ENCODE measurements at regions not wholly inside any gene's neighbourhood (a gene's known extent, or its start where the extent isn't known, plus 50 kb on each side); places are given as distances from the start of the nearest gene placed in this dataset.

DNA sequence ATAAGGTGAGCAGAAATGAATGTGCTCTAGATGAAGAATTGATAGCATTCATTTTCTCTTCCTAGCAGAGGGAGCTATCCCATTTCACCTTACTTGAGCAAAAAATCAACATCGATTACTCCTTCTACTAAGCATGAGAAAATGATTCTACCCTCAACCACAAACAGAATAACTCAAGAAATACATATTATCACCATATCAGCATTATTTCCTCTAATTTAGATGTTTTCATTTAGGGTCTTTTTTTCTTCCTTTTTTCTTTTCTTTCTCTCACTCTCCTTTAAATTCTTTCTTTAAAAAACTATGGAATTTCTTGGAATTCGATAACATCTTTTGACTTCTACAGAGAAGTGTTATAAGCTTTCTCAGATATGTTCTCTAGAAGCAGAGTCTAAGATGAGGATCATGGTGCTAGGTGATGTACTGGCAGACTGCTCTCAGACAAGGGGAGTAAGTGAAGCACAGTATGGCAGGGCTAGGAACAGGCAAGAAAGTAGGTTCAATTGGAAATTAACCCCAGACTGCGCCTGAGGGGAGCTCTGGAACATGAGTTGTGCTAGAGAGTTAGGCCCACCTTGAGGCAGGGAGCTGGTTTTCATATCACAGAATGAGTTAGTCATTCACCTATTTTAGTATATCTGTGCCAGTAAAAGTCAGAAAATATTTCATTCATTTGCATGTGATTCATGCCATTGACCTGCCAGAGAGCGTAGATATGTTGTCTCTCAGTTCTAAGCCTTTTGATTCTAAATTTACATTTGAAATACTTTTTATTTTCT, 279.2 kb upstream of the KCNH8 start:
- DNase-seq = no peak
- H3K27me3 ChIP-seq (ENCODE audit: insufficient read depth, low read depth, severe bottlenecking) = no peaks in the 10 kb centered on the region
- TF ChIP-seq, protein P1, sequence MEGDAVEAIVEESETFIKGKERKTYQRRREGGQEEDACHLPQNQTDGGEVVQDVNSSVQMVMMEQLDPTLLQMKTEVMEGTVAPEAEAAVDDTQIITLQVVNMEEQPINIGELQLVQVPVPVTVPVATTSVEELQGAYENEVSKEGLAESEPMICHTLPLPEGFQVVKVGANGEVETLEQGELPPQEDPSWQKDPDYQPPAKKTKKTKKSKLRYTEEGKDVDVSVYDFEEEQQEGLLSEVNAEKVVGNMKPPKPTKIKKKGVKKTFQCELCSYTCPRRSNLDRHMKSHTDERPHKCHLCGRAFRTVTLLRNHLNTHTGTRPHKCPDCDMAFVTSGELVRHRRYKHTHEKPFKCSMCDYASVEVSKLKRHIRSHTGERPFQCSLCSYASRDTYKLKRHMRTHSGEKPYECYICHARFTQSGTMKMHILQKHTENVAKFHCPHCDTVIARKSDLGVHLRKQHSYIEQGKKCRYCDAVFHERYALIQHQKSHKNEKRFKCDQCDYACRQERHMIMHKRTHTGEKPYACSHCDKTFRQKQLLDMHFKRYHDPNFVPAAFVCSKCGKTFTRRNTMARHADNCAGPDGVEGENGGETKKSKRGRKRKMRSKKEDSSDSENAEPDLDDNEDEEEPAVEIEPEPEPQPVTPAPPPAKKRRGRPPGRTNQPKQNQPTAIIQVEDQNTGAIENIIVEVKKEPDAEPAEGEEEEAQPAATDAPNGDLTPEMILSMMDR (IDR thresholded peaks at IDR 0.05; ENCODE audit: low read depth, low read length) = no peak
- no peak overlapping the region for H3K27ac ChIP-seq
- H3K36me3 ChIP-seq = no peaks in the 10 kb centered on the region
- H3K9me3 ChIP-seq (ENCODE audit: severe bottlenecking) = no peaks in the 10 kb centered on the region
- no peak overlapping the region for H3K4me3 ChIP-seq (ENCODE audit: low read depth, low read length)

DNA sequence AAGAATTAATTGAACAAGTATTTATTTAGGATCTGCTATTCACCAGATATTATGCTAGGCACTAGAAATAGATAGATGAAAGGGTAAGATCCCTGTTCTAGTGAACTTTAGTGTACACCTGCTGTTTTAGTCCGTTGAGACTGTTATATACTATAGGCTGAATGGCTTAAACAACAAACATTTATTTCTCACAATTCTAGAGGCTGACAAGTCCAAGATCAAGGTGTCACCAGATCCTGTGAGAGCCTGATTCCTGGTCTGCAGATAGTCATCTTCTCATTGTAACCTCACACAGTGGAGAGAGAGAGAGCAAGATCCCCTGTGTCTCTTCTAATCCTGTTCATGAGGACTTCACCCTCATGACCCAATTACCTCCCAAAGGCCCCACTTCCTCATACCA, 281.4 kb upstream of the KCNH8 start:
- TF ChIP-seq, protein P1 (IDR thresholded peaks at IDR 0.05; ENCODE audit: low read depth, low read length) = no peak
- Histone ChIP-seq H3K9me3 (ENCODE audit: severe bottlenecking) (no peaks in the 10 kb centered on the region), H3K36me3 (no peaks in the 10 kb centered on the region), H3K27me3 (ENCODE audit: insufficient read depth, low read depth, severe bottlenecking) (no peaks in the 10 kb centered on the region), H3K27ac (no peak overlapping the region), H3K4me3 (ENCODE audit: low read depth, low read length) (no peak overlapping the region)
- DNase-seq = no peak

DNA sequence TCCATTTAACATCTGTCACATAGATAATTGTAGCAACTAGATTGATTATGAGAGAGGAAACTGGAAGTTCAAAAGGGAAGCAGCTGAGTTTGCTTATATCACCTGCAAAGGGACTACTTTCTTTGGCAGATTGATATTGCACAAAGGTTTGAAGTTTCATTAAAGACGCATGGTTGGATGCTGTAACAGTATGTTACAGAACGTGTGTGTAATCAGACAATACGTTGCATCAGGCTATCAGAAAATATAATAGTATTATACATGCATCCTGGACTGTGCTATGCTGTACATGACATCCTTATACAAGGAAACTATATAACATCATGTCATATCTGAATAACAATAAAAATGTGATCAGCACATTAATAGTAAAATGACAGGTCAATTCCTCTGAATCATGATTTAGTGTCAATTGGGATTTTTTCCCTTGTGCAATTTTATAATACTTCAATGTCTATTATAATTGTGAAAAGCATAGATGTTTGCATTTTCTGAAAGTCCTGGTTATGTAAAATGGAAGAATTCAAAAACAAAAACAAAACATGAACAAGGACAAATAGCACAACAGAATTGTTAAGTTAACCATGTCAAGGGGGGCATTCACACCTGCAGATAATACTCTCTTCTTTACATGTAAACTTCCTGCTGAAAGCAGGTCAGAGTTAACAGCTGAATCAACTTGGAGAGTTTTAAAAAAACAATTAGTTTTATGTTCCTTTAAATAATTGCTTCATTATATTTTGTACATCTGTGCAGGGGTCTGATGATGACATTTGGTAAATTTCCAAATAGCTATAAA, 283.2 kb upstream of the KCNH8 start:
- no peaks in the 10 kb centered on the region for H3K9me3 ChIP-seq (ENCODE audit: severe bottlenecking)
- no peak overlapping the region for H3K4me3 ChIP-seq (ENCODE audit: low read depth, low read length)
- TF ChIP-seq, protein P1 (IDR thresholded peaks at IDR 0.05; ENCODE audit: low read depth, low read length) = no peak
- no peak overlapping the region for H3K27ac ChIP-seq
- H3K36me3 ChIP-seq = no peaks in the 10 kb centered on the region
- no peaks in the 10 kb centered on the region for H3K27me3 ChIP-seq (ENCODE audit: insufficient read depth, low read depth, severe bottlenecking)
- DNase-seq = no peak

DNA sequence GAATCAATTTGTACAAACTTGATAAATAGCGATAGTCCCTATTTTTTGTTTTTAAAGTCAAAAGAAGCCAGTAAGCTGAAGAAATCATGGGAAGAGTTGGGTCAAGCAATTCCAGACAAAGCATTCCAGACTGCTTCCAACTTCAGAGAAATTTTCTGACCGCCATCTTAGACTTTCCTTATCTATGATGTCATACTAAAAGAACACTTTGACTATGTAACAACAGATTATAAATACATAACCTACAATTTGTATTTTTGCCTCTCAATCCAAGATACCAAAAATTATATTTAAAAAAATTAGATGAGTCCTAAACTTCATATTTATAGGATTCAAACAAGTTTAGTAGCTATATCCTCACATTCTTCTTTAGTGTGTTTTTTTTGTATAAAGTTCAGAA, 286.2 kb upstream of the KCNH8 start:
- no peak for DNase-seq
- no peak overlapping the region for H3K27ac ChIP-seq
- no peaks in the 10 kb centered on the region for H3K27me3 ChIP-seq (ENCODE audit: insufficient read depth, low read depth, severe bottlenecking)
- H3K9me3 ChIP-seq (ENCODE audit: severe bottlenecking) = no peaks in the 10 kb centered on the region
- no peak overlapping the region for H3K4me3 ChIP-seq (ENCODE audit: low read depth, low read length)
- H3K36me3 ChIP-seq = no peaks in the 10 kb centered on the region
- TF ChIP-seq, protein P1 (IDR thresholded peaks at IDR 0.05; ENCODE audit: low read depth, low read length) = no peak

DNA sequence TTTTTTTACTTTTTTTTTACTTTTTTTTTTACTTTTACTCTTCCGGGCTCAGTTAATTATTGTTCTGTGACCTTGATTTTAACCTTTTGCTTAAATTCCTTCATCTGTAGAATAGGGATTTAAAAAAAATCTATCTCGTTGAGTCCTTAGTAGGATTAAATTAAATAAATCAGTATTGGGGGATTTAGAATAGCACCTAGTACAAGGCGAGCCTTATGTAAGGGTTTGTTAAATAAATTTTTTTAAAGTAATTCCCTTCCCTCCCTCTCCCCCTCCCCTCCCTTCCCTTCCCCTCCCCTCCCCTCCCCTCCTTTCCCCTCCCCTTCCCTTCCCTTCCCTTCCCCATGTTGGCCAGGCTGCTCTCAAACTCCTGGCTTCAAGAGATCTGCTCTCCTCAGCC, 287.2 kb upstream of the KCNH8 start:
- TF ChIP-seq, protein P1 (IDR thresholded peaks at IDR 0.05; ENCODE audit: low read depth, low read length) = no peak
- H3K27me3 ChIP-seq (ENCODE audit: insufficient read depth, low read depth, severe bottlenecking) = no peaks in the 10 kb centered on the region

More for the DNA sequence above, 287.2 kb upstream of the KCNH8 start:
- Histone ChIP-seq H3K9me3 (ENCODE audit: severe bottlenecking) (no peaks in the 10 kb centered on the region), H3K4me3 (ENCODE audit: low read depth, low read length) (no peak overlapping the region), H3K36me3 (no peaks in the 10 kb centered on the region), H3K27ac (no peak overlapping the region)
- DNase-seq = no peak

Measured in WERI-Rb-1 (cell line).